Activated CD4-positive, alpha-beta T cell treated with anti-CD3 and anti-CD28 coated beads, Interleukin-2, Interleukin-6, amounts not matched to agents 100 ng/mL and 50 ng/mL, durations not matched to agents 16 hours and 8 hours (primary cell): ENCODE measurements at regions not wholly inside any gene's neighbourhood (a gene's known extent, or its start where the extent isn't known, plus 50 kb on each side); places are given as distances from the start of the nearest gene placed in this dataset.

Experiments
- DNase-seq: peaks from one replicate; pipeline ENCODE4 v3.0.0-alpha.2; 2020

GRCh38 chr12:89895591-89895990 is 187.0 kb upstream of the ATP2B1 start:
- DNase-seq: no peak

- no peak for DNase-seq
These were observed 186.5 kb upstream of the ATP2B1 start for GRCh38 chr12:89895101-89895500.

- DNase-seq: no peak
These were observed 185.5 kb upstream of the ATP2B1 start for GRCh38 chr12:89893972-89894706.

GRCh38 chr12:89892436-89892835 is 183.8 kb upstream of the ATP2B1 start:
- no peak for DNase-seq

GRCh38 chr12:89891933-89892332 is 183.3 kb upstream of the ATP2B1 start:
- DNase-seq: no peak

- DNase-seq: no peak
These were observed 181.5 kb upstream of the ATP2B1 start for GRCh38 chr12:89890161-89890560.

- no peak for DNase-seq
These were observed 180.4 kb upstream of the ATP2B1 start for GRCh38 chr12:89889062-89889461.

GRCh38 chr12:89884952-89885351 is 176.3 kb upstream of the ATP2B1 start:
- no peak for DNase-seq

GRCh38 chr12:89884416-89884898 is 175.8 kb upstream of the ATP2B1 start:
- DNase-seq: no peak

- no peak for DNase-seq
These were observed 175.2 kb upstream of the ATP2B1 start for GRCh38 chr12:89883630-89884389.

GRCh38 chr12:89882792-89883191 is 174.2 kb upstream of the ATP2B1 start:
- DNase-seq: no peak

- DNase-seq: peak; percentile 65
These were observed 173.4 kb upstream of the ATP2B1 start for GRCh38 chr12:89882050-89882449.

GRCh38 chr12:89880690-89881350 is 172.2 kb upstream of the ATP2B1 start:
- DNase-seq: peak; percentile 76

- no peak for DNase-seq
These were observed 171.1 kb upstream of the ATP2B1 start for GRCh38 chr12:89879766-89880165.

- no peak for DNase-seq
These were observed 170.3 kb upstream of the ATP2B1 start for GRCh38 chr12:89878950-89879349.

- no peak for DNase-seq
These were observed 169.7 kb upstream of the ATP2B1 start for GRCh38 chr12:89878327-89878726.

GRCh38 chr12:89877671-89878070 is 169.0 kb upstream of the ATP2B1 start:
- no peak for DNase-seq

- no peak for DNase-seq
These were observed 168.5 kb upstream of the ATP2B1 start for GRCh38 chr12:89877136-89877535.

- DNase-seq: no peak
These were observed 167.2 kb upstream of the ATP2B1 start for GRCh38 chr12:89875809-89876208.

GRCh38 chr12:89875225-89875624 is 166.6 kb upstream of the ATP2B1 start:
- DNase-seq: no peak

GRCh38 chr12:89874146-89874545 is 165.5 kb upstream of the ATP2B1 start:
- no peak for DNase-seq

GRCh38 chr12:89873745-89874144 is 165.1 kb upstream of the ATP2B1 start:
- no peak for DNase-seq

GRCh38 chr12:89872922-89873630 is 164.4 kb upstream of the ATP2B1 start:
- DNase-seq: no peak
